ENCODE measurements at regions not wholly inside any gene's neighbourhood (a gene's known extent, or its start where the extent isn't known, plus 50 kb on each side); places are given as distances from the start of the nearest gene placed in this dataset.
"Not testable (repeated sequence)": the region's sequence is repeated elsewhere in the genome, so short reads cannot be mapped to it uniquely, and the experiment has no call there.

GRCh38 chr2:172311921-172312345 lies 115.5 kb upstream of the ITGA6 start:
- H4K20me1 ChIP-seq (ENCODE audit: insufficient read depth, low read length), result no peaks in the 10 kb centered on the region
- H3K9me3 ChIP-seq (ENCODE audit: insufficient read depth, low read length, severe bottlenecking), result no peaks in the 10 kb centered on the region
- H3K36me3 ChIP-seq (ENCODE audit: insufficient read depth, low read length), result no peaks in the 10 kb centered on the region
- H3K9ac ChIP-seq (ENCODE audit: low read depth, low read length), result no peak overlapping the region
- H3K79me2 ChIP-seq (ENCODE audit: insufficient read depth, low read length), result no peaks in the 10 kb centered on the region
- DNase-seq, result no peak
- no peaks in the 10 kb centered on the region for H3K27me3 ChIP-seq (ENCODE audit: insufficient read depth, low read length, poor library complexity)
- H3K4me1 ChIP-seq (ENCODE audit: insufficient read depth, low read length), result no peaks in the 10 kb centered on the region
- H3K4me3 ChIP-seq (ENCODE audit: low read depth in 1 of 2, low read length in 2 of 2), result no peak overlapping the region
- no peak for ATAC-seq (ENCODE audit: insufficient read depth, low read depth)
- no peak overlapping the region for H2AFZ ChIP-seq (ENCODE audit: low read depth, low read length)
- TF ChIP-seq EZH2 (IDR thresholded peaks at IDR 0.05; ENCODE audit: borderline replicate concordance, low read depth, low read length, severe bottlenecking) (no peak), CTCF (IDR thresholded peaks at IDR 0.05; ENCODE audit: borderline replicate concordance, extremely low read depth, low read length, poor library complexity, severe bottlenecking) (no peak)
- no peak overlapping the region for H3K27ac ChIP-seq (ENCODE audit: low read length)
- H3K4me2 ChIP-seq (ENCODE audit: insufficient read depth, low read length), result no peak overlapping the region

GRCh38 chr2:172313715-172314341 lies 113.6 kb upstream of the ITGA6 start:
- DNase-seq, result no peak
- no peak overlapping the region for H3K4me3 ChIP-seq (ENCODE audit: low read depth in 1 of 2, low read length in 2 of 2)
- H2AFZ ChIP-seq (ENCODE audit: low read depth, low read length), result no peak overlapping the region
- no peaks in the 10 kb centered on the region for H3K9me3 ChIP-seq (ENCODE audit: insufficient read depth, low read length, severe bottlenecking)
- no peak for ATAC-seq (ENCODE audit: insufficient read depth, low read depth)
- H3K4me1 ChIP-seq (ENCODE audit: insufficient read depth, low read length), result no peaks in the 10 kb centered on the region
- H3K9ac ChIP-seq (ENCODE audit: low read depth, low read length), result no peak overlapping the region
- no peak overlapping the region for H3K4me2 ChIP-seq (ENCODE audit: insufficient read depth, low read length)
- no peak overlapping the region for H3K27ac ChIP-seq (ENCODE audit: low read length)
- no peaks in the 10 kb centered on the region for H3K27me3 ChIP-seq (ENCODE audit: insufficient read depth, low read length, poor library complexity)
- no peaks in the 10 kb centered on the region for H3K36me3 ChIP-seq (ENCODE audit: insufficient read depth, low read length)
- no peak for TF ChIP-seq CTCF (IDR thresholded peaks at IDR 0.05; ENCODE audit: borderline replicate concordance, extremely low read depth, low read length, poor library complexity, severe bottlenecking)
- TF ChIP-seq EZH2 (IDR thresholded peaks at IDR 0.05; ENCODE audit: borderline replicate concordance, low read depth, low read length, severe bottlenecking), result no peak
- no peaks in the 10 kb centered on the region for H3K79me2 ChIP-seq (ENCODE audit: insufficient read depth, low read length)
- H4K20me1 ChIP-seq (ENCODE audit: insufficient read depth, low read length), result no peaks in the 10 kb centered on the region

- H3K27me3 ChIP-seq (ENCODE audit: insufficient read depth, low read length, poor library complexity); H3K9ac ChIP-seq (ENCODE audit: low read depth, low read length); H3K4me3 ChIP-seq (ENCODE audit: low read depth in 1 of 2, low read length in 2 of 2); DNase-seq; H3K4me1 ChIP-seq (ENCODE audit: insufficient read depth, low read length); H3K27ac ChIP-seq (ENCODE audit: low read length); ATAC-seq (ENCODE audit: insufficient read depth, low read depth); H2AFZ ChIP-seq (ENCODE audit: low read depth, low read length); H3K9me3 ChIP-seq (ENCODE audit: insufficient read depth, low read length, severe bottlenecking); H4K20me1 ChIP-seq (ENCODE audit: insufficient read depth, low read length); H3K79me2 ChIP-seq (ENCODE audit: insufficient read depth, low read length); H3K4me2 ChIP-seq (ENCODE audit: insufficient read depth, low read length); H3K36me3 ChIP-seq (ENCODE audit: insufficient read depth, low read length): not testable (repeated sequence)
Observed at GRCh38 chr2:172315070-172315469, 112.3 kb upstream of the ITGA6 start.

GRCh38 chr2:172322049-172322448 lies 105.3 kb upstream of the ITGA6 start:
- no peak for TF ChIP-seq CTCF (IDR thresholded peaks at IDR 0.05; ENCODE audit: borderline replicate concordance, extremely low read depth, low read length, poor library complexity, severe bottlenecking)
- TF ChIP-seq EZH2 (IDR thresholded peaks at IDR 0.05; ENCODE audit: borderline replicate concordance, low read depth, low read length, severe bottlenecking), result no peak
- Histone ChIP-seq H3K27me3 (ENCODE audit: insufficient read depth, low read length, poor library complexity) (no peaks in the 10 kb centered on the region), H3K4me1 (ENCODE audit: insufficient read depth, low read length) (no peaks in the 10 kb centered on the region), H3K4me2 (ENCODE audit: insufficient read depth, low read length) (no peak overlapping the region), H3K9ac (ENCODE audit: low read depth, low read length) (no peak overlapping the region), H3K4me3 (ENCODE audit: low read depth in 1 of 2, low read length in 2 of 2) (no peak overlapping the region), H2AFZ (ENCODE audit: low read depth, low read length) (no peak overlapping the region), H3K36me3 (ENCODE audit: insufficient read depth, low read length) (no peaks in the 10 kb centered on the region), H4K20me1 (ENCODE audit: insufficient read depth, low read length) (no peaks in the 10 kb centered on the region), H3K79me2 (ENCODE audit: insufficient read depth, low read length) (no peaks in the 10 kb centered on the region), H3K9me3 (ENCODE audit: insufficient read depth, low read length, severe bottlenecking) (no peaks in the 10 kb centered on the region), H3K27ac (ENCODE audit: low read length) (no peak overlapping the region)
- ATAC-seq (ENCODE audit: insufficient read depth, low read depth) (no peak), DNase-seq (no peak)
